ENCODE measurements at regions not wholly inside any gene's neighbourhood (a gene's known extent, or its start where the extent isn't known, plus 50 kb on each side); places are given as distances from the start of the nearest gene placed in this dataset.

- H3K23ac ChIP-seq (ENCODE audit: low read depth, low read length) = no peak overlapping the region
- no peak overlapping the region for H2BK15ac ChIP-seq (ENCODE audit: low read depth, low read length)
- POLR2A ChIA-PET (ENCODE audit: unreplicated experiment) = no interaction called here
- no peak overlapping the region for H3K18ac ChIP-seq (ENCODE audit: low read depth, low read length)
- no peak for TF ChIP-seq FOS (IDR thresholded peaks at IDR 0.05; ENCODE audit: low read depth, low read length)
- no peak for TF ChIP-seq MAFK (IDR thresholded peaks at IDR 0.05; ENCODE audit: low read depth, low read length)
- TF ChIP-seq CTCF (conservative IDR thresholded peaks at IDR 0.05; ENCODE audit: low read depth, low read length) = no peak
- no peak for TF ChIP-seq RAD21 (IDR thresholded peaks at IDR 0.05; ENCODE audit: low read length)
- TF ChIP-seq MAZ (IDR thresholded peaks at IDR 0.05; ENCODE audit: borderline replicate concordance, low read depth, low read length) = no peak
- TF ChIP-seq BHLHE40 (IDR thresholded peaks at IDR 0.05; ENCODE audit: low read depth, low read length) = no peak
- TF ChIP-seq RFX5 (IDR thresholded peaks at IDR 0.05; ENCODE audit: low read depth, low read length) = no peak
- TF ChIP-seq ELK1 (IDR thresholded peaks at IDR 0.05; ENCODE audit: borderline replicate concordance, low read depth, low read length) = no peak
- TF ChIP-seq NFE2L2 (IDR thresholded peaks at IDR 0.05; ENCODE audit: low read depth, low read length) = no peak
- TF ChIP-seq MXI1 (IDR thresholded peaks at IDR 0.05; ENCODE audit: borderline replicate concordance, low read depth, low read length) = no peak
- no peak for TF ChIP-seq CEBPB (IDR thresholded peaks at IDR 0.05; ENCODE audit: low read depth, low read length)
- TF ChIP-seq RCOR1 (IDR thresholded peaks at IDR 0.05; ENCODE audit: insufficient replicate concordance, low read length) = no peak
- no peak for TF ChIP-seq SMC3 (IDR thresholded peaks at IDR 0.05; ENCODE audit: low read depth, low read length)
- no peak for TF ChIP-seq CHD1 (IDR thresholded peaks at IDR 0.05; ENCODE audit: low read depth, low read length)
- no peak overlapping the region for H4K5ac ChIP-seq (ENCODE audit: low read depth, low read length)
- no peak overlapping the region for H3K14ac ChIP-seq (replicated peaks; ENCODE audit: low read depth, low read length)
- CTCF ChIA-PET = no interaction called here
- no peaks in the 10 kb centered on the region for H3K9me1 ChIP-seq (ENCODE audit: insufficient read depth, low read length)
- BruUV-seq (replicated peaks) = no TSS peak
- no peak overlapping the region for H2BK120ac ChIP-seq (ENCODE audit: low read depth, low read length)
- H4K20me1 ChIP-seq (ENCODE audit: insufficient read depth, low read length) = no peaks in the 10 kb centered on the region
- no peak overlapping the region for H3K56ac ChIP-seq (ENCODE audit: extremely low read depth, insufficient read depth, low read length)
- no peak overlapping the region for H3K4ac ChIP-seq (ENCODE audit: low read depth, low read length)
- 64% methylated on average over 2 of the region's 2 CpGs; no CpG with 5 or more reads in 1 of the 2 experiments for WGBS, 2 experiments (ENCODE audit: extremely low coverage in 2 of 2, insufficient read length in 1 of 2)
- H3K79me1 ChIP-seq (ENCODE audit: low read depth in 1 of 2, low read length in 2 of 2) = no peaks in the 10 kb centered on the region
- H4K91ac ChIP-seq (ENCODE audit: insufficient read depth, low read depth, low read length) = no peak overlapping the region
- H2BK20ac ChIP-seq (ENCODE audit: low read depth, low read length) = no peak overlapping the region
- H3K9ac ChIP-seq (ENCODE audit: low read depth, low read length) = no peak overlapping the region
- no peaks in the 10 kb centered on the region for H3K9me3 ChIP-seq (ENCODE audit: control insufficient read depth, insufficient read depth, low read length)
- H2AK5ac ChIP-seq (ENCODE audit: low read depth, low read length) = no peak overlapping the region
- no peaks in the 10 kb centered on the region; the same call in none of the 2 replicates for H3K27me3 ChIP-seq (ENCODE audit: control insufficient read depth, insufficient read depth, low read length)
- H3K36me3 ChIP-seq (ENCODE audit: control insufficient read depth, insufficient read depth, low read length) = no peaks in the 10 kb centered on the region
- intact Hi-C loops (cut with micrococcal nuclease) (no loop called here), dilution Hi-C loops (cut with HindIII; ENCODE audit: low sequenced_read_pairs, unreplicated experiment) (no loop called here), in situ Hi-C loops (cut with MboI; ENCODE audit: low sequenced_read_pairs) (no loop called here)
- H2AK9ac ChIP-seq (replicated peaks; ENCODE audit: low read depth, low read length, poor library complexity) = no peak overlapping the region
- H3K4me1 ChIP-seq (ENCODE audit: control insufficient read depth, insufficient read depth, low read length) = no peaks in the 10 kb centered on the region
- H3K4me2 ChIP-seq (ENCODE audit: low read depth, low read length) = no peak overlapping the region
- no peak overlapping the region for H3K4me3 ChIP-seq (ENCODE audit: insufficient read depth, low read depth, low read length)
- H4K8ac ChIP-seq (ENCODE audit: low read depth in 2 of 2, low read length in 2 of 2) = no peak overlapping the region
- DNase-seq (no peak), ATAC-seq (ENCODE audit: low read depth) (no peak)
- no peak overlapping the region for H2AFZ ChIP-seq (replicated peaks; ENCODE audit: low read length, poor library complexity)
- H3K27ac ChIP-seq (ENCODE audit: insufficient read depth, low read length) = no peak overlapping the region
- no peak overlapping the region for H2BK5ac ChIP-seq (ENCODE audit: low read depth, low read length, poor library complexity, severe bottlenecking)
These were observed 111.6 kb downstream of the RAMP3 start for GRCh38 chr7:45269192-45269591.
